Suppressor macrophage treated with lipopolysaccharide for 4 hours (primary cell): ENCODE measurements at regions not wholly inside any gene's neighbourhood (a gene's known extent, or its start where the extent isn't known, plus 50 kb on each side); places are given as distances from the start of the nearest gene placed in this dataset.

Source experiments
- DNase-seq: peaks from one replicate; pipeline ENCODE4 v3.0.0-alpha.2; 2020

- DNase-seq = peak; percentile 82
Observed at GRCh38 chr2:129877289-129877741, 102.2 kb upstream of the RAB6C start.

GRCh38 chr2:129877795-129878775, 101.4 kb upstream of the RAB6C start:
- DNase-seq = peak; percentile 36

- DNase-seq = no peak
Observed at GRCh38 chr2:129879614-129880180, 99.8 kb upstream of the RAB6C start.

- DNase-seq = no peak
Observed at GRCh38 chr2:129880309-129880708, 99.2 kb upstream of the RAB6C start.

GRCh38 chr2:129880971-129881370, 98.5 kb upstream of the RAB6C start:
- DNase-seq = no peak

- no peak for DNase-seq
Observed at GRCh38 chr2:129881786-129882396, 97.6 kb upstream of the RAB6C start.

- no peak for DNase-seq
Observed at GRCh38 chr2:129882476-129882875, 97.0 kb upstream of the RAB6C start.

GRCh38 chr2:129883121-129883520, 96.3 kb upstream of the RAB6C start:
- DNase-seq = no peak

- no peak for DNase-seq
Observed at GRCh38 chr2:129884221-129884786, 95.2 kb upstream of the RAB6C start.

- DNase-seq = no peak
Observed at GRCh38 chr2:129885735-129886134, 93.7 kb upstream of the RAB6C start.

- no peak for DNase-seq
Observed at GRCh38 chr2:129887688-129888266, 91.7 kb upstream of the RAB6C start.

- no peak for DNase-seq
Observed at GRCh38 chr2:129888461-129888860, 91.0 kb upstream of the RAB6C start.

GRCh38 chr2:129888896-129889295, 90.6 kb upstream of the RAB6C start:
- DNase-seq = no peak

GRCh38 chr2:129891341-129892320, 87.8 kb upstream of the RAB6C start:
- DNase-seq = no peak

GRCh38 chr2:129892360-129892759, 87.1 kb upstream of the RAB6C start:
- DNase-seq = no peak

- DNase-seq = no peak
Observed at GRCh38 chr2:129892773-129893172, 86.7 kb upstream of the RAB6C start.

GRCh38 chr2:129893244-129893643, 86.2 kb upstream of the RAB6C start:
- no peak for DNase-seq

- no peak for DNase-seq
Observed at GRCh38 chr2:129894616-129895015, 84.8 kb upstream of the RAB6C start.

- no peak for DNase-seq
Observed at GRCh38 chr2:129895061-129895460, 84.4 kb upstream of the RAB6C start.

GRCh38 chr2:129895526-129896082, 83.9 kb upstream of the RAB6C start:
- no peak for DNase-seq
